Stimulated activated CD8-positive, alpha-beta memory T cell treated with anti-CD3 and anti-CD28 coated beads, Interleukin-2, amount 100 ng/mL, for 48 hours (primary cell): ENCODE measurements at regions not wholly inside any gene's neighbourhood (a gene's known extent, or its start where the extent isn't known, plus 50 kb on each side); places are given as distances from the start of the nearest gene placed in this dataset.
"Not testable (repeated sequence)": the region's sequence is repeated elsewhere in the genome, so short reads cannot be mapped to it uniquely, and the experiment has no call there.

ENCODE experiments used
- DNase-seq, 2 donors: peaks; one replicate each; pipeline ENCODE4 v3.0.0-alpha.2; 2020; ENCODE audit warnings: low read depth in 2 of 2

DNA sequence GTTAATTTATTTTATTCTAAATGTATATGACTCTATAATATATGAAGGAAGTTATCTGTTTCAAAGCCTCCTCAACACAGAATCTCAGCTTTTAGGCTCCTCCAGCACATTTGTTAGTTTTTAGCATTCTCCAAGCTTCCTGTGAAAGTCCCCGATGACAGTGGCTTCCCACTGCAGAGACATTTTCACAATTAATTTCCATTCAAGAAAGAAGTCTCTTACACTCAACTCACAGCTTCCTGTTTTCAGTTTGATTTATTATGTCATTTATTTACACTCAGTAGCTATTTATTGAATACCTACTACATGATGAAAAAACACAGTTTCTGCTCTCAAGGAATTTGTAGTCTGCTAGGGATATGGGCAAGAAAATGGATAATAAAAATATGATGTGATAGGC, 2228.2 kb upstream of the WWC1 start:
- DNase-seq = no peak

DNA sequence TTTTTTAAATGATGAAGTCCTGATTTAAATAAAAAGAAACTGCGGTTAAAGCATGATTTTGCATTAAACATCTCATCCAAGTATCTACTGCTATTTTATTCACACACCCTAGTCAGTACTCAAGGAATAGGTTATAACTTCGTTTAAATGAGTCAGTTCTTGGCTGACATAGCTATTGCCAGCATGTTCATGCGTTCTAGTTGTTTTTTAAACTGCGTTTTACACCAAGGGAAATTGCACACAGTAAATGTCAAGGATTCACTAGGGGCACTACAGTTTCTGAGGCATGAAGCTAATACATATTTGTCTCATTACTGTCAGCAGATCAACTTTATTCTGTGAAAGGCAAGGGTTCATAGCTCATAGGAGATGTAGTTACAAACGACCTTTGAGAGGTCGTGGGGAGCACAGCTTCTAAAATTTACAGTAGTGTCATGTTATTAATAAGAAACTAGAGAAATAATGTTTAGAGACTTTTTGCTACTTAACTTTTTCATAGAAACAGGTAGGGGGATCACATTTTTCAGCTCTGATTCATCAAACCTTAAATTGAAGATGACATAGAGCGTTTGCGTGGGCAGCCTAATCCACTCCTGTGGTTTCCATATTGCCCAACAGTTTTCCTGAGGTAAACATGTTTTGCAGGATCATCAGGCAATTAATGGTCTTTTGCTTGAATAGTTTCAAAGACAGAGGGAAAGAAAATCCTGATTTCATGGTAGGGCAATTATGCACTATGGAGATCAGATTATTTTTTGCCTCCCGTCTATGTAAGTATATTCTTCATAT, 2222.7 kb upstream of the WWC1 start:
- no peak for DNase-seq

DNA sequence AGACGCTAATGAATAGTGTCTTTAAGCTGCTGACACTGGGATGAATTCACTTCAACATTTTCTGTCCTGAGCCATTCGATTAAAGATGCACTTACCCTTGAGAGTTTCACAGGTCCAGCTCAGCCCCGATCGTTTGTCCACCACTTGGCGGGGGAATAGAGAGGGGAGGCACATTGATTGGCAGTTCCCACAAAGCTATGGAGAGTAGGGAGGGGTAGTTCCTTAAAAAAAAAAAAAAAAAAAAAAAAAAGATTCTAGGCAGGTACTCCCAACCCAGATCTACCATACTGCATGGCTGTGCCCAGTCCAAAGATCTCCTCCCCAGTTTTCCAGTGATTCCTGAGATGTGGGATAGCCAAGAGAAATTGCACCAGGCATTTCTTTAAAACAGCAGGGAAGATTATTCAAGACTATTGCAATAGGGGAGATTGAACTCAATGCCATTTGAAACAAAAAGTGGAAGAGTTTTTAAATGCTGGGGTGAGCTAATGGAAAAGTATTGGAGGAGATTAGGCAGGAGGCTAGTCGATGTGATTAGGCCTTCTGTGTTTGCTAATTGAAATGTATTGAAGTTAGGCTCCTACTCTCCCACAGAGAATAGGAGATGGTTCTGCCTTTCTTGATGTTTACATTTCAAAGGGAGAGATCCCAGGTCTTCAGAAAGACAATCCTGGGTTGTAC, 2217.4 kb upstream of the WWC1 start:
- DNase-seq = no peak

DNA sequence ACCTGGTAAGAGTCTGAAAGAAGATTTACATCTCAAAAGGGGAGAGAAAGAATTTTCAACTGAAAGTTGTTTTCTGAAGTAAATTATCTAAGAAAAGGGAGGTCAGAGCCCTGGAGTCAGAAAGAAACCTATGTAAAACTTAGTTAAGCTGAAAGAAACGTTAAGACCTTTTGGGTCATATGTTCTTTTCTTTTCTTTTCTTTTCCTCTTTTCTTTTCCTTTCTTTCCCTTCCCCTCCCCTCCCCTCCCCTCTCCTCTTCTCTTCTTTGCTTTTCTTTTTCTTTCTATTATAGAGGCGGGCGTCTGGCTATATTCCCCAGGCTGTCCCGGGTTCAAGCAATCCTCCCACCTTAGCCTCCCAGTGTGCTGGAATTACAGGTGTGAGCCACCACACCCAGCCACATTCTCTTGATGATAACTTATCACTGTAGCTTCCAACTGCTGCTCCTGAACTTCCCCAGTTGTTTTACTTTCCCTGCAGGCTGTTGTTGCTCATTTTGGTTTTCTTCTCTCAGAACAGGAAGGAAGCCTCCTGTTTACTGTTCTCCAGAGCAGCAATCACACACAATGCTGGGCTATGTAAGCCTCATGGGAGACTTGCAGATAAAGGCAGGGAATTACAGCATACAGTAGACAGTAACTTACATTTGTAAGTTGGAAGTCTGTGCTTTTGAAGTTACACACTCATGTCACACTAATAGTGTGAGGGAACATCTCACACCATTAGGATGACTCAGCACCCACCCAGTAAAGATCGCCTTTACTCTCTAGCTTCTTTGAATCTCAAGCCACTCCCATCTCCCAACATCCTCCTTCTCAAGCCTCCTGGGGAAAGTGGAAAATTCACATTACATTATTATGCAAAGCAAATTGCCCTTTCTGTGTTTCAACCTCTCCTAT, 2216.6 kb upstream of the WWC1 start:
- DNase-seq = no peak

DNA sequence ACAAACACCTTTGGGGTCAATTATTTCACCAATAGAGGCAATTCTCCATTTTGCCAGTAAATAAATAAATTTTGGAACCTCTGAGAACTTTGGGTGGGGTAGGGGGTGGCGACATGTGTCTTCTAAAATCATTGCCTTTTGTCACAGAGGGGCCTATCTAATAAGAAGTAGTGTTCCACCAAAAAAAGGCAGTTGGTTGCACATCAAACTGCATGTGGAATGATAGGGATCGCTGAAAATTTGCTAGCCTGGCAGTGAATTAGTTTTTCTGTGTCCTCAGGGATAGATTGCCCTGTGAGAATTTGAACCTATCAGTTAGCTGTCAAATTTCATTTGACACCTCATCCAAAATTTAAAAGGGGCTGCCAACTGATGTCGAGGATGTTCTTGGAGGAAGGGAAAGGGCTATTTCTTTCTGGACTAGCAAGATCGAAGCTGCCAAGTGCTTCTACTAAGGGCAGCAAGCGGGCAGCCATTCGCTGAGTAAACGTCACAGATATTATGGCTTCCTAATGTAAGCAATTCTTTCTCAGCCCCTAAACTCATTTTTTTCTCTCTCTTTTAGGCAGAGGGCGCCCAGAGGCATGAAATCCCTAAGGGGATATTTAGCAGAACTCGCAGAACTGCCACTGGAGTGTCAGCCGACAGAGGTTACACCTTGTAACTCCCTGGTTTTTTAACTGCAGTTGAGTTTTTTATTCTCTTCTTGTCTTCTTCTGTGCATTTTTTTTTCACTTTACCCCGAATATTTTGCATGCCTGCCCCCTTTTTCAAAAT, 2208.1 kb upstream of the WWC1 start:
- DNase-seq = no peak

DNA sequence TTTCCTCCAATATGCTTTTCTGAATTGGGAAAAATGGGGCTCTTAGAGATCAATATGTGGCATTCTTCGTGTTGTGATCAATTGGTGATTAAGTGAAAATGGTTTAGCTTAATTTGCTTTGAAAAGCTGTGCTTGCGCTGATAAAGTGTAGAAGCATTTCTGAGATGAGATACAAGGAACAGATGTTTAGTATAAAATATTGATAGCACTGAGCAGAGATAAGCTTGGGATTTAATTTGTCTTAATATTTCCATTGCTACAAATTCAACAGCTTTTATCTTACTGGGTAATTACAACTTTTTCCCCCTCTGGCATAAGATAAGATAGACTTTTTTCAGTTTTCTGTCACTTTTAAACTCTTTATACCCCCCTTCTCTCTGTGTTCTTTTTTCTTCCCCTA, 2204.9 kb upstream of the WWC1 start:
- DNase-seq = no peak

DNA sequence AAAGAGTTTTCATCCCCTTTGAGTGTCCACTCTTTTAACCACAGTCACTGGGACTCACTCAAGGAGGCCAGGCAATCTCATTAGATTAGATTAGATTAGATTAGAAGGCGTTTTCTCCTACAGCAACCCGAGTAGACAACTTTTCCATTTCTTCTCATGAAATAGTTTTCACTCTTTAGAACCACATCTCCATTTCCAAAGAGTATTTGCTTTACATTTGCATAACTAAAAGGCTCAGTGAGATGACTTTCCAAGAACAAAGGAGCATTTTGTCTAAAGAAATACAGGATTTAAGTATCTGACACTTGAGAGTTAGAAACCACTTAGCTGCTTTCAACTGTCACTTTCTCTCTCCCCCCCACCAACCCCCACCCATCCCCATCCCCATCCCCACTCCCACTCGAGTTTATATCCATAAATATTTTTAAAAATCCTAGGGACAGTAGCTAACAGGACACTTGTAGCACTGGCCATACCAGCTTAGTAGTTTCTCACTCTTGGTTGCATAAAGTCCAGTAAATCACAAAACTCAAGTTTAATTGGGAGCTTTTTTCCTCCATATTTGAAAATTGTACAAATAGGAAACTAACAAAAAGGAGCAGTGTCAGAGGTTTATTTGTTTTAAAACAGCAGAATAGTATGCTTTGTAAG, 2202.9 kb upstream of the WWC1 start:
- DNase-seq = no peak

DNA sequence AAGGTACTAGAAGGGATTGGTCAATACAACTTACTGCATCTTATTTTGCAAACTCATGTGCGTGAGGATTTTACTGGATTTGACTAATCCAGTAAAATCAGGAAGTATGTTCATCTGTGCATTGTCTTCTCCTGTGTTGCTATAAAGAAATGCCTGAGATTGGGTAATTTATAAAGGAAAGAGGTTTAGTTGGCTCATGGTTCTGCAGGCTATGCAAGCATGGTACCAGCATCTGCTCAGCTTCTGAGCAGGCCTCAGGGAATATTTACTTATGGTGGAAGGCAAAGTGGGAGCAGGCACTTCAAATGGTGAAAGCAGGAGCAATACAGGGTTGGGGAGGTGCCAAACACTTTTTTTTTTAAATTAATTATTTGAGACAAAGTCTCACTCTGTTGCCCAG, 2199.5 kb upstream of the WWC1 start:
- DNase-seq = no peak

DNA sequence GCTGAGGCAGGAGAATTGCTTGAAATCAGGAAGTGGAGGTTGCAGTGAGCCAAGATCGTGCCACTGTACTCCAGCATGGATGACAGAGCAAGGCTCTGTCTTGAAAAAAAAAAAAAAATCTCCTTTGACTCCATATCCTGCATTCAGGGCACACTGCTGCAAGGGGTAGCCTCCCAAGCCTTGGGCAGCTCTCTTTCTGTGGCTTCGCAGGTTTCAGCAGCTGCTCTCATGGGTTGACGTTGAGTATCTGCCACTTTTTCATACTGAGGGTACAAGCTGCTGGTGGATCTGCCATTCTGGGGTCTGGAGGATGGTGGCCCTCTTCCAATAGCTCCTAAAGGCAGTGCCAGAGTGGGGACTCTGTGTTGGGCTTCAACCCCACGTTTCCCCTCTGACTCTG, 2198.1 kb upstream of the WWC1 start:
- no peak for DNase-seq

DNA sequence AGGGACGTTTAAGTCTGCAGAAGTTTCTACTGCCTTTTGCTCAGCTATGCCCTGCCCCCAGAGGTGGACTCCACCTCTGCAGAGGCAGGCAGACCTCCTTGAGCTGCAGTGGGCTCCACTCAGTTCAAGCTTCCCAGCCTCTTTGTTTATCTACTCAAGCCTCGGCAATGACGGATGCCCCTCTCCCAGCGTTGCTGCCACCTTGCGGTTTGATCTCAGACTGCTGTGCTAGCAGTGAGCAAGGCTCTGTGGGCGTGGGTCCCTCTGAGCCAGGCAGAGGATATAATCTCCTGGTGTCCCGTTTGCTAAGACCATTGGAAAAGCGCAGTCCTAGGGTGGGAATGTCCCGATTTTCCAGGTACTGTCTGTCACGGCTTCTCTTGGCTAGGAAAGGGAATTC, 2188.5 kb upstream of the WWC1 start:
- no peak for DNase-seq

DNA sequence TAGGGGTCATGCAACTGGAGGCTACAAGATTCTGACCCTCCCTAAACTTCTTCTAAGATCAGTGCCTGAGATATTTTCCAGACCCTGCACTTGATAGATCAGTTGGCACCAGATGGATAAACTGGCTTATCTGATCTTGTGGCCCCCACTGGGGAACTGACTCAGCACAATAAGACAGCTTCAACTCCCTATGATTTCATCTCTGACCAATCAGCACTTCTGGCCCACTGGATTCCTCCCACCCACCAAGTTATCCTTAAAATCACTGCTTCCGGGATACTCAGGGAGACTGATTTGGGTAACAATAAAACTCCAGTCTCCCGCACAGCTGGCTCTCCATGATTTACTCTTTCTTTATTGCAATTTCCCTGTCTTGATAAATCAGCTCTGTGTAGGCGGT, 2180.4 kb upstream of the WWC1 start:
- DNase-seq = no peak

DNA sequence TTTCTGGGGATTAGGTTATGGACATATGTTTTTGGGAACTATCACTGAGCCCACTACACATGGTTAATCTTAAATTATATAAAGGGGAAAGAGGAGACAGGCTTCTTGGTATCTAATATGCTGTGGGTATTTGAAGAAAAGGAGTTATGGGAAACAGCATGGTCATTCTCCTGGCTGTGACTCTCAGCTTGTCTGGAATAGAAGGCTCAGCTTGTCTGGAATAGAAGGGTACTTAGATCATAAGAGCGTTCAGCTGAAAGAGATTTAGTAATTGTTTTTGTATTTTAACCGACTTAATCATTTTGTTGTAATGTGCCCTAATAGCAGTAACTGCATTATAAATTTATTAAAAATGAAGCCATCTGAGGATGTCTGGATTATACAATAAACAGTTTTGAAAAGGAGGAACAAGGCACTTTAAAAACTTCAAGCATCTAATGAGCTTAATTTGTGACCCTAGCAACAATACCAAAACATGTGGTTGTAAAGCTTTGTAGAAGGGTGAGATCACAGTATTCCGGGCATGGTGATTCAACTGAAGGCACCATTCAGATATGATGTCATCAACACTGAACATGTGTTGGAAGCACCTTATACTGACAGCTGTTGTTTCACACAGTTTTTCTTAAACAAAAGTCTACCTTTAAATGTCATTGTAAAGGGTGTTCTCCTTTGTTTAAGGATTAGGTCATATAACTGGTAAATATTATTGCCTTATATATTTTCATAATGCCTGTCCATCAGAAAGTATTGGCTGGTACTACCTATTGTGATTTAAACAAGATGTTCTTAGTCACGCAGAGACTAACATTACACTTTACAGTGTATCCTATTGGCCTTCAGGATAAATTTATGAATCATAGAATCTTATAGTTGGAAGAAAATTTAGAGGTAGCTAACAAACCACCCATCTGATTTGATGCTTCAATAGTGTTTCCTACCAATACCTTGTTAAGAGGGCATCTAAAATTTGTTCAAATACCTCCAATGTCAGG, 2174.1 kb upstream of the WWC1 start:
- DNase-seq = no peak

DNA sequence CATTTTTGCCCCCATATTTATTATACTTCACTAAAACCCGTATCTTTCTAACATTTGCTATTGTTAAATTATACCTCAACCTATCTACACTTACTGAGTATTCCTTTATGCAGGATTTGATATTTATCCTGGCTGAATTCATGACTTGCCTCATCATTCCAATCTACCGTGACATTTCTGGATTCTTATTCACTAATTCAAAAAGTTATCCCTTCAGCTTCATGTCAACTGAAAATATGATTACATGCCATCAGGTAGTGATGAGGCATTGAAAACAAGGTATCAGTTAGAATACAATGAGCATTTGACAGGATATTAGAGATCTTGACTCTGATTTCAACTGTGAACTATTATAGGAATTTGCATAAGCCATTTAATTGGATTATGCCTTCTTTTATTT, 2171.9 kb upstream of the WWC1 start:
- DNase-seq = no peak

DNA sequence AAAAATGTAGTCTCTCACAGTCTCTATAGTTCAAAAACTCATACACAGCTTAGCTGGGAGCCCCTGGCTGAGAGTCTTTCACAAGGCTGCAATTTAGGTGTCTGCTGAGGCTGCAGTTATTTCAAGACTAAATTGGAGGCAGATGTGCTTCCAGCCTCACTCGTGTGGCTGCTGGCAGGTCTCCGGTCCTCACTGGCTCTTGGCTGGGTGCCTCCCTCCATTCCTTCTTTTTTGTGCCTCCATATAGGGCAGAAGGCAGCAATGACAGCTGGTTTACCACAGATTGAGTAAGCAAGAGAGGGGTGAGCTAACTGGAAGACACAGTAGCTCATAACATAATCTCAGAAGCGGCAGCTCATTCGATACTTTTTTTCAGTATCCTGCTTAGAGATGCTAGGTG, 2167.7 kb upstream of the WWC1 start:
- DNase-seq = no peak

DNA sequence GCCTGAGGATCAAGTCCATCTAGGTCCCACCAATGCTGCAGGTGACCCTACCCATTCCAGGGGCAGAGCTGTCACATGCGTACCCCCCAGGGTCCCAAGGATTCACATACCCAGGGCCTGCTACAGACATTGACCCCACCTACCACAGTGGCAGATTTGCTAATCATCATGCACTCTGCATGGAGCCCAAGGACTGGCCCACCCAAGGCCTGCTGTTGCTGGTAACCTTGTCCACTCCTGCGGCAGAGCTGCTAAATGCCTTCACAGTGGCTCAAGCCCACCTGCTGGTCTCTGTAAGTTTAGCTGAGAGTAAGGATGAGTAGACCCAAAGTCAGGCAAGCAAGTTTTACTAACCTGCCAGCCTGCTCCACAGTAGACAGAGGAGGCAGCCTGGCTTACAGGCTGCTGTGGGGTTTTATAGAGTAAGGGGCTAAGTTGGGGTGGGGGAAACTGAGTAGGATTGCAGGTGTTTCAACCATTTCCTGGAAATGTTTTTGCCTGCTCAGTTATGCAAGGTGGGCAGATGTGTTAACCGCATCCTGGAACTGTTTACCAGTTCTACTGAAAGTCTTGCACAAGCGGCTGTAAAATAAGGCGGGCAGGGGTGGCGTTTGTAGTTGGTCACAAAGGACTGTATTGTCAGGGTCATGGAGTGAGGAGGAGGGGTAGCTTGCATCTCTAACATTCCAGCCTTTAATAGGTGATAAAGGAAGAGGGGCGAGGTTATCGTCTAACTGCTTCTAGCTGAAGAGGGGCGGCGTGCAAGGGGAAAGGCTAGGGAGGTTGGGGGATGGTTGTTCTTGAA, 2163.5 kb upstream of the WWC1 start:
- DNase-seq = no peak

DNA sequence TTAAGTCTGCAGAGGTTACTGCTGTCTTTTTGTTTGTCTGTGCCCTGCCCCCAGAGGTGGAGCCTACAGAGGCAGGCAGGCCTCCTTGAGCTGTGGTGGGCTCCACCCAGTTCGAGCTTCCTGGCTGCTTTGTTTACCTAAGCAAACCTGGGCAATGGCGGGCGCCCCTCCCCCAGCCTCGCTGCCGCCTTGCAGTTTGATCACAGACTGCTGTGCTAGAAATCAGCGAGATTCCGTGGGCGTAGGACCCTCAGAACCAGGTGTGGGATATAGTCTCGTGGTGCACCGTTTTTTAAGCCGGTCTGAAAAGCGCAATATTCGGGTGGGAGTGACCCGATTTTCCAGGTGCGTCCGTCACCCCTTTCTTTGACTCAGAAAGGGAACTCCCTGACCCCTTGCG, 2146.3 kb upstream of the WWC1 start:
- not testable (repeated sequence) for DNase-seq

DNA sequence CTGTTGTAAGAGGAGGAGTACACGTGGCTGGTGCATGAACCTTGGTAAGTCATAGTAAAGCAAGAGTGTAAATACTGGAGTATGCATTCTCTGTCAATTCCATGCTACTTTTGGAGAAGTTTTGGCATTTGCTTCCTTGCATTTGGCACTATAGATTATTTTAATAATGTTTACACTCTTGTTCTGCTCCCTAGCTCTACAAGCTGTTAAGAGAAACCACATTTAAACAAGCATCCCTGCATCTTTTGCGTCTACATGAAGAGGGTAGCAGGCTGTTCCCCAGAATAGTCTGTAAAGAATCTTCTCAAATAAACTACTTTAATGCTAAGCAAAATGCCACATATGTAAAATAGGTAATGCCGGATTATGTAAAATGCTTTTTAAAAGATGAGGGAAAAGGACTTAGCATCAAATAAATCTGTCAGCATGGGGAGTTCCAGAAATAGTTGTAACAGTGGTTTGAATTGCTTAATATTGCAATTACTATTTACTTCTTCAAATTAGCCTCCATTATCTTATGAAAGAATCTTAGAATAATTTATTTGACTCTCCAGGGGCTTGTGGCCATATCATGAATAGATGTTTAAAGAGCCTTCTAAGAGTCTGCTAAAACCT, 2127.3 kb upstream of the WWC1 start:
- no peak for DNase-seq

DNA sequence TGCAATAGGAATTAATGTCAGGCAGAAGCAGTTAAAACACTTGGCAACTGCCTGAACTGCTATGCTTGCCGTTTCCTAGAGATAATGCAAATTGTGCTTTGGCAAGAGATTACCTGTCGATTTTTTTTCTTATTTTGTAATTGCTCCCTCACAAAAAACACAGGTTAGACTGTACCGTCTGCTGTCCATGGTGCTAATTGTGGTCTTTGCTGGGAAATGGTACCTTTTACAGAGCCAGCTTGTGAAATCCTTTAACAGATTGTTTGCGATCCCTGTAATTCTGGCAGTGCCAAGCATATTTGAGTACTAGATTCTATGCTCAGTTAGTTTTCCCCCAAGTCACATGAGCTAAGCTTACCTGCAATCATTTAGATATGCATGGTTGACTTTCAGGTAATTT, 2125.8 kb upstream of the WWC1 start:
- no peak for DNase-seq

DNA sequence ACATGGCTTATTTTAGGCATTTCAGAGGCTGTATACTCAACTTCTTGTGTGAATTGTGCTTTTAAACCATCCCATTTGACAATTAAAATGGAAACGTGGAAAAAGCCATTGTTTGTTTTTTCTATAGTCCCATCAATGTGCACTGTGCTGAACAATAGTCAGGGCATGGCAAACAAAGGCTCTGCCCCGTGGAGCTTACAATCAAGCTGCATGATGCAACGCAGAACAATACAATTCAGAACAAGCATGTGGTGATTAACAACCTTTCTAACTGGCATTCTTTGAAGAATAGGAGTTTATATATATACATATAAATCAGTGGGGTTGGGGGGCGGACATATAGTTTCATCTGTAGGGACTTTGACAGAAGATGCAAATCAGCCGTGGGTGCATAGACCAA, 2125.4 kb upstream of the WWC1 start:
- no peak for DNase-seq
